ENCODE measurements at regions not wholly inside any gene's neighbourhood (a gene's known extent, or its start where the extent isn't known, plus 50 kb on each side); places are given as distances from the start of the nearest gene placed in this dataset.

DNA sequence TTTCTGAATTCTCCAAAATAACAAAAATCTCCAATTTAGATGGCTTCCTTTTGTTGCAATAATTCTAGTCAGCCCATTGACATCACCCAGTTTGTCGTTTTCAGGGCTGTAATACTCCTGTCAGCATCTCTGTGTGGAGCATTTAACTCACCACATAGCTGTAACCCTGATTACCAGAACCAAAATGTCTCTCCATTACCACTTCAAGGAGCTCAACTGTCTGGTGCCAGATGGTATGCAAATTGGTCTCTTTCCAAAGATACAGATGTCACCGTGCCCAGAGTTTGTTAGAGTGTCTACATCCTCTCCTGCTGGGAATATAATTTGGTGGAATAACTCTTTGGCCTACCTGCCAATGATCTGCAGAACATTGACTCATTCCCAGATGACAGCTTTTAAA is 350.3 kb upstream of the POT1 start:
- no peak for TF ChIP-seq SP1 (IDR thresholded peaks at IDR 0.05)
- TF ChIP-seq FOXM1 (IDR thresholded peaks at IDR 0.05; ENCODE audit: borderline replicate concordance), result no peak
- TF ChIP-seq FOXK2 (IDR thresholded peaks at IDR 0.05), result no peak
- no peak for TF ChIP-seq CTBP1 (IDR thresholded peaks at IDR 0.05; ENCODE audit: borderline replicate concordance)
- TF ChIP-seq, protein P1, sequence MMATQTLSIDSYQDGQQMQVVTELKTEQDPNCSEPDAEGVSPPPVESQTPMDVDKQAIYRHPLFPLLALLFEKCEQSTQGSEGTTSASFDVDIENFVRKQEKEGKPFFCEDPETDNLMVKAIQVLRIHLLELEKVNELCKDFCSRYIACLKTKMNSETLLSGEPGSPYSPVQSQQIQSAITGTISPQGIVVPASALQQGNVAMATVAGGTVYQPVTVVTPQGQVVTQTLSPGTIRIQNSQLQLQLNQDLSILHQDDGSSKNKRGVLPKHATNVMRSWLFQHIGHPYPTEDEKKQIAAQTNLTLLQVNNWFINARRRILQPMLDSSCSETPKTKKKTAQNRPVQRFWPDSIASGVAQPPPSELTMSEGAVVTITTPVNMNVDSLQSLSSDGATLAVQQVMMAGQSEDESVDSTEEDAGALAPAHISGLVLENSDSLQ (IDR thresholded peaks at IDR 0.05), result no peak
- TF ChIP-seq HDGF (IDR thresholded peaks at IDR 0.05; ENCODE audit: borderline replicate concordance), result no peak
- no peak for TF ChIP-seq BHLHE40 (IDR thresholded peaks at IDR 0.05; ENCODE audit: borderline replicate concordance)

Measured in HEK293T (cell line).